Lung (tissue), 11 donors: ENCODE measurements at regions not wholly inside any gene's neighbourhood (a gene's known extent, or its start where the extent isn't known, plus 50 kb on each side); places are given as distances from the start of the nearest gene placed in this dataset.

ENCODE experiments used
- ATAC-seq: fragments of 200-7000 bp; cut with Tn5 transposase; one replicate; pipeline ENCODE4 v1.9.1; 2020; ENCODE audit warnings: moderate number of reproducible peaks; ENCODE audit not compliant: insufficient read depth, low FRiP score
- DNase-seq, 3 donors: peaks; one replicate each; pipeline ENCODE4 v3.0.0-alpha.2; 2013 to 2017
- H3K27ac ChIP-seq, 2 donors: one replicate each; pipeline ENCODE4 v1.5.1; 2013; ENCODE audit warnings: mild to moderate bottlenecking in 2 of 2, moderate library complexity in 2 of 2, control low read depth in 1 of 2, inconsistent platforms in 1 of 2, low read depth in 1 of 2, low read length in 1 of 2
- H3K27me3 ChIP-seq, 3 donors: one replicate each; pipeline ENCODE4 v1.5.1; 2013; ENCODE audit warnings: low read length in 2 of 3; ENCODE audit not compliant: control insufficient read depth in 3 of 3, insufficient read depth in 3 of 3
- H3K36me3 ChIP-seq, 4 donors: one replicate each; pipeline ENCODE4 v1.5.1; 2013; ENCODE audit warnings: low read length in 4 of 4, mild to moderate bottlenecking in 1 of 4, moderate library complexity in 1 of 4; ENCODE audit not compliant: control insufficient read depth in 4 of 4, insufficient read depth in 4 of 4
- H3K4me1 ChIP-seq, 5 donors: one replicate each; pipeline ENCODE4 v1.5.1; 2013; ENCODE audit warnings: low read length in 5 of 5, mild to moderate bottlenecking in 2 of 5, moderate library complexity in 1 of 5; ENCODE audit not compliant: control insufficient read depth in 5 of 5, insufficient read depth in 5 of 5
- H3K4me3 ChIP-seq: one replicate; pipeline ENCODE4 v1.5.1; 2013; ENCODE audit warnings: mild to moderate bottlenecking, control low read depth, moderate library complexity
- H3K9ac ChIP-seq, 2 donors: one replicate each; pipeline ENCODE4 v1.5.1; 2013; ENCODE audit warnings: low read length in 2 of 2, control low read depth in 1 of 2; ENCODE audit not compliant: insufficient read depth in 1 of 2
- H3K9me3 ChIP-seq, 4 donors: one replicate each; pipeline ENCODE4 v1.5.1; 2013; ENCODE audit warnings: low read length in 3 of 4, mild to moderate bottlenecking in 1 of 4, moderate library complexity in 1 of 4; ENCODE audit not compliant: control insufficient read depth in 4 of 4, insufficient read depth in 3 of 4
- CTCF ChIP-seq: IDR thresholded peaks from 2 replicates; pipeline ENCODE4 v1.5.1; 2012; ENCODE audit warnings: mild to moderate bottlenecking; ENCODE audit errors: control extremely low read depth, extremely low read depth
- WGBS, 2 donors: extraction: QIAGEN DNeasy Blood & Tissue Kit; methylation state at CpG; one replicate each; pipeline ENCODE4 v1.1.7; 2013; 5-methylcytosine and 5-hydroxymethylcytosine counted together
- donor health status: control.
- donor health status: control.
- donor health status: Bipolar disorder and iron deficiency.
- donor health status: healthy.
- donor health status: DM: yes; HTN: yes; CAD: no.

- no peak overlapping the region for H3K9ac ChIP-seq
- no peaks in the 10 kb centered on the region for H3K27me3 ChIP-seq
- no peak for ATAC-seq
- H3K27ac ChIP-seq = no peak overlapping the region
- no peak for DNase-seq
- H3K4me3 ChIP-seq = no peak overlapping the region
- peaks cover 0 to 11% (median 0%) of the 10 kb centered on the region in 5 donors for H3K4me1 ChIP-seq
- 89 to 91% methylated on average over 9 of the region's 9 CpGs for WGBS, 2 donors
- no peaks in the 10 kb centered on the region for H3K9me3 ChIP-seq
- no peak for TF ChIP-seq CTCF
- H3K36me3 ChIP-seq = peaks cover 0 to 14% (median 2%) of the 10 kb centered on the region in 4 donors
These were observed 96.3 kb upstream of the WWC1 start for GRCh38 chr5:168195110-168195509.

GRCh38 chr5:168198359-168198758 is 93.1 kb upstream of the WWC1 start:
- H3K9ac ChIP-seq = no peak overlapping the region
- H3K4me3 ChIP-seq = no peak overlapping the region
- WGBS, 2 donors = 87 to 91% methylated on average over 2 of the region's 2 CpGs
- H3K4me1 ChIP-seq = peaks cover 0 to 7% (median 0%) of the 10 kb centered on the region in 5 donors
- H3K36me3 ChIP-seq = peaks cover 0 to 20% (median 2%) of the 10 kb centered on the region in 4 donors
- H3K27ac ChIP-seq = no peak overlapping the region
- no peak for ATAC-seq
- H3K9me3 ChIP-seq = no peaks in the 10 kb centered on the region
- TF ChIP-seq CTCF = no peak
- no peak for DNase-seq
- H3K27me3 ChIP-seq = no peaks in the 10 kb centered on the region

- Histone ChIP-seq H3K27me3 (no peaks in the 10 kb centered on the region), H3K36me3 (peaks cover 0 to 13% (median 2%) of the 10 kb centered on the region in 4 donors), H3K4me3 (no peak overlapping the region), H3K4me1 (no peaks in the 10 kb centered on the region), H3K9me3 (no peaks in the 10 kb centered on the region), H3K9ac (no peak overlapping the region), H3K27ac (no peak overlapping the region)
- ATAC-seq (no peak), DNase-seq (no peak)
- no peak for TF ChIP-seq CTCF
- 83 to 97% methylated on average over 1 of the region's 1 CpG for WGBS, 2 donors
These were observed 88.4 kb upstream of the WWC1 start for GRCh38 chr5:168202996-168203395.

- Histone ChIP-seq H3K4me3 (no peak overlapping the region), H3K4me1 (no peaks in the 10 kb centered on the region), H3K36me3 (peaks cover 0 to 12% (median under 1%) of the 10 kb centered on the region in 4 donors), H3K9me3 (no peaks in the 10 kb centered on the region), H3K27me3 (no peaks in the 10 kb centered on the region), H3K27ac (no peak overlapping the region), H3K9ac (no peak overlapping the region)
- no peak for DNase-seq
- no peak for TF ChIP-seq CTCF
- no peak for ATAC-seq
- 89 to 96% methylated on average over 6 of the region's 6 CpGs for WGBS, 2 donors
These were observed 87.3 kb upstream of the WWC1 start for GRCh38 chr5:168204165-168204564.
